OCI-LY7 (cell line): ENCODE measurements at regions not wholly inside any gene's neighbourhood (a gene's known extent, or its start where the extent isn't known, plus 50 kb on each side); places are given as distances from the start of the nearest gene placed in this dataset.

ENCODE experiments used
- BruUV-seq: library from RNA; stranded (reverse); fragments of 400-500 nt; replicated peaks from 2 replicates; lab custom pipeline; 2021; lab: Mats Ljungman, UMichigan
- CTCF ChIA-PET: fragments of 300-600 bp; sonication (Branson Sonifier 250); formaldehyde crosslinking; loops from one replicate; lab custom pipeline; 2022; ENCODE audit warnings: antibody characterized with exemption; ENCODE audit not compliant: unreplicated experiment; lab: Charles Lee
- POLR2A ChIA-PET: fragments of 300-600 bp; sonication (Branson Sonifier 250); formaldehyde crosslinking; loops from one replicate; lab custom pipeline; 2022; ENCODE audit warnings: antibody characterized with exemption; lab: Charles Lee
- DNase-seq: peaks from one replicate; pipeline ENCODE4 v3.0.0-alpha.2; 2015; ENCODE audit warnings: low spot score
- H2AFZ ChIP-seq: fragments of 200-600 bp; sonication (generic), shearing (Covaris generic); 2 replicates; pipeline ENCODE4 v1.6.1; 2014; ENCODE audit warnings: mild to moderate bottlenecking, antibody characterized with exemption, low read length, moderate library complexity
- H3K27ac ChIP-seq: fragments of 200-600 bp; sonication (generic); 2 replicates; pipeline ENCODE4 v1.5.1; 2014; ENCODE audit warnings: mixed run types, low read depth, mild to moderate bottlenecking, moderate library complexity, low read length, inconsistent platforms; ENCODE audit not compliant: poor library complexity, severe bottlenecking
- H3K36me3 ChIP-seq: fragments of 200-600 bp; sonication (generic); 2 replicates; pipeline ENCODE4 v1.6.1; 2014; ENCODE audit warnings: mild to moderate bottlenecking, antibody characterized with exemption, low read length, moderate library complexity, mixed read lengths; ENCODE audit not compliant: insufficient read depth
- H3K4me1 ChIP-seq: fragments of 200-600 bp; sonication (generic); 2 replicates; pipeline ENCODE4 v1.5.1; 2014; ENCODE audit warnings: mild to moderate bottlenecking, low read length; ENCODE audit not compliant: insufficient read depth, poor library complexity, severe bottlenecking
- H3K4me2 ChIP-seq: fragments of 200-600 bp; sonication (generic); 2 replicates; pipeline ENCODE4 v1.6.1; 2014; ENCODE audit warnings: mild to moderate bottlenecking, low read length
- H3K4me3 ChIP-seq: fragments of 200-600 bp; sonication (generic); 2 replicates; pipeline ENCODE4 v1.5.1; 2014; ENCODE audit warnings: mild to moderate bottlenecking, low read depth, low read length; ENCODE audit not compliant: poor library complexity, severe bottlenecking
- H3K79me2 ChIP-seq: fragments of 200-600 bp; sonication (generic); 2 replicates; pipeline ENCODE4 v1.6.1; 2016; ENCODE audit warnings: low read depth, mild to moderate bottlenecking, low read length, moderate library complexity, mixed read lengths; ENCODE audit not compliant: insufficient read depth
- H3K9me2 ChIP-seq: fragments of 200-600 bp; sonication (generic); 2 replicates; pipeline ENCODE4 v1.6.1; 2016; ENCODE audit warnings: mild to moderate bottlenecking, low read length, mixed read lengths; ENCODE audit not compliant: insufficient read depth
- H3K9me3 ChIP-seq: fragments of 200-600 bp; sonication (generic); 2 replicates; pipeline ENCODE4 v1.6.1; 2014; ENCODE audit warnings: mild to moderate bottlenecking, mixed run types, low read length, mixed read lengths
- H4K20me1 ChIP-seq: fragments of 200-600 bp; sonication (generic); 2 replicates; pipeline ENCODE4 v1.6.1; 2014; ENCODE audit warnings: mild to moderate bottlenecking, antibody characterized with exemption, low read length, moderate library complexity, mixed read lengths; ENCODE audit not compliant: insufficient read depth
- CTCF ChIP-seq: fragments of 200-600 bp; sonication (generic); conservative IDR thresholded peaks from 2 replicates; pipeline ENCODE4 v1.5.1; 2014; ENCODE audit warnings: mild to moderate bottlenecking, antibody characterized with exemption, low read length, moderate library complexity, mixed read lengths
- EZH2phosphoT487 ChIP-seq: fragments of 200-600 bp; sonication (generic); IDR thresholded peaks from 2 replicates; pipeline ENCODE4 v1.6.1; 2018; ENCODE audit warnings: low read depth, borderline replicate concordance, mild to moderate bottlenecking, mixed run types, antibody characterized with exemption, low read length, moderate library complexity, mixed read lengths
- intact Hi-C: fragments of 100-400 bp; cut with micrococcal nuclease; formaldehyde crosslinking; loops from one replicate; pipeline ENCODE4 v1.10.0; 2022; ENCODE audit not compliant: unreplicated experiment

GRCh38 chr13:53338760-53339159, 310.1 kb downstream of the OLFM4 start:
- H3K4me2 ChIP-seq: no peak overlapping the region
- no TSS peak for BruUV-seq
- no peaks in the 10 kb centered on the region for H3K79me2 ChIP-seq
- no peak overlapping the region for H3K27ac ChIP-seq
- H4K20me1 ChIP-seq: no peaks in the 10 kb centered on the region
- TF ChIP-seq EZH2phosphoT487: no peak
- peak; percentile 53 for TF ChIP-seq CTCF
- DNase-seq: no peak
- no peaks in the 10 kb centered on the region for H3K4me1 ChIP-seq
- CTCF ChIA-PET: no interaction called here
- POLR2A ChIA-PET: no interaction called here
- H3K9me3 ChIP-seq: no peaks in the 10 kb centered on the region
- H2AFZ ChIP-seq: no peak overlapping the region
- H3K36me3 ChIP-seq: no peaks in the 10 kb centered on the region
- H3K9me2 ChIP-seq: no peaks in the 10 kb centered on the region
- intact Hi-C loops: no loop called here
- no peak overlapping the region for H3K4me3 ChIP-seq

DNA sequence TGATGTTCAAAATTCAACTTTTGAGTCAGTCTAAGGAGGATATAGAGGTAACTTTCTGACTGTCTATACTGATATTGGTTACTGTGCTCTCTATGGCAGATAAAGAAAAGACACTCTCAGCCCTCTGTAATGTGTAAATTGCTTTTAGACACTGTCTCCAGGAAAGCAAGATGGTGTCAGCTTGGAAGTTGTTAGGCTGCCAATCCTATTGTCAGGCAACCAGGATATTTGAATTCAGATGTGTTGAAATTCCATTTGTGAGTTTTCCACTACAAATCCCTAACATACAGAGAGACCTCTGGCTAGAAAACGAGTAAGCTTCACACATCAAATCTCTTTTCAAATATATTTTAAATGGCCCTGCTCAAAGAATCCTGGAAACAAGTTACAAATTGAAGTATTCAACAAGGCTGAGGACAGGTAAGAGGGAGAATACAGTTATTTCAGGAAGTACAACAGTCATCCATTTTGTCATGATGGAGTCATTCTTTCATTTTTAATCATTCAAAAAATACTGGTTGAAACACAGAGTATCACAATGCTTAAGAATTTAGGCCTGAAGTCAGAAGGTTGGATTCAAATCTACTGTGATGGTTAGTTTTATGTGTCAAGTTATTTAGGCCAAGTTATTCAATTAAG, 312.0 kb downstream of the OLFM4 start:
- Histone ChIP-seq H4K20me1 (no peaks in the 10 kb centered on the region), H3K36me3 (no peaks in the 10 kb centered on the region), H3K9me3 (no peaks in the 10 kb centered on the region), H3K4me2 (no peak overlapping the region), H3K79me2 (no peaks in the 10 kb centered on the region), H2AFZ (no peak overlapping the region), H3K9me2 (no peaks in the 10 kb centered on the region), H3K27ac (no peak overlapping the region), H3K4me3 (no peak overlapping the region), H3K4me1 (no peaks in the 10 kb centered on the region)
- POLR2A ChIA-PET: no interaction called here
- CTCF ChIA-PET: no interaction called here
- intact Hi-C loops: no loop called here
- TF ChIP-seq EZH2phosphoT487 (no peak), CTCF (no peak)
- BruUV-seq: no TSS peak
- no peak for DNase-seq

DNA sequence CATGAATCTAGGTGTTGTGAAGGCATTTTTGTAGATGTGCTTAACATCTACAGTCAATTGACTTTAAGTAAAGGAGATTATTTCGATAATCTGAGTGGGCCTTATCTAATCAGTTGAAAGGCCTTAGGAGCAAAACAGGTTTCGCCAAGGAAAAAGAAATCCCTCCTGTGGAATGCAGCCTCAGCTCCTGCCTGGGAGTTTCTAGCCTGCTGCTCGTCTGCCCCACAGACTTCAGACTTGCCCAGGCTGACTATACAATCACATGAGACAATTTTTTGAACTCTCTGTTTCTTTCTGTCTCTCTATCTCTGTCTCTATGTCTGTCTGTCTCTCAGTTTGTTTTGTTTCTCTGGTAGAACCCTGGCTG, 312.5 kb downstream of the OLFM4 start:
- no TSS peak for BruUV-seq
- H4K20me1 ChIP-seq: no peaks in the 10 kb centered on the region
- ChIA-PET CTCF (no interaction called here), POLR2A (no interaction called here)
- no peak overlapping the region for H3K4me3 ChIP-seq
- H3K79me2 ChIP-seq: no peaks in the 10 kb centered on the region
- H2AFZ ChIP-seq: no peak overlapping the region
- no peaks in the 10 kb centered on the region for H3K4me1 ChIP-seq
- no peaks in the 10 kb centered on the region for H3K9me3 ChIP-seq
- intact Hi-C loops: no loop called here
- H3K27ac ChIP-seq: no peak overlapping the region
- H3K36me3 ChIP-seq: no peaks in the 10 kb centered on the region
- H3K9me2 ChIP-seq: no peaks in the 10 kb centered on the region
- H3K4me2 ChIP-seq: no peak overlapping the region
- no peak for TF ChIP-seq EZH2phosphoT487
- no peak for TF ChIP-seq CTCF
- no peak for DNase-seq
